Endothelial cell of umbilical vein (primary cell): ENCODE measurements at regions not wholly inside any gene's neighbourhood (a gene's known extent, or its start where the extent isn't known, plus 50 kb on each side); places are given as distances from the start of the nearest gene placed in this dataset.

Experiments
- BruUV-seq: library from RNA; stranded (reverse); fragments of 400-500 nt; replicated peaks from 2 replicates; lab custom pipeline; 2021; lab: Mats Ljungman, UMichigan
- CTCF ChIA-PET: fragments of 300-600, 350-600 bp; sonication (Branson Sonifier 250); formaldehyde crosslinking; loops from one replicate; lab custom pipeline; 2021; ENCODE audit warnings: antibody characterized with exemption, inconsistent platforms; lab: Charles Lee
- POLR2A ChIA-PET: fragments of 300-600, 350-600 bp; sonication (Branson Sonifier 250); formaldehyde crosslinking; loops from one replicate; lab custom pipeline; 2021; ENCODE audit warnings: antibody characterized with exemption, inconsistent platforms; lab: Charles Lee
- DNase-seq: peaks from one replicate; pipeline ENCODE4 v3.0.0-alpha.2; 2011; ENCODE audit warnings: low read depth, low spot score
- FAIRE-seq: peaks from 2 replicates; lab custom pipeline; 2011; peaks lifted over from hg19 to GRCh38; lab: Jason Lieb, UNC
- H2AFZ ChIP-seq: 2 replicates; pipeline ENCODE4 v1.6.0; 2012; ENCODE audit warnings: low read depth, low read length, control low read depth, inconsistent platforms
- H3K27ac ChIP-seq: 2 replicates; pipeline ENCODE4 v1.5.1; 2011; ENCODE audit warnings: low read depth, mild to moderate bottlenecking, control low read depth, low read length, moderate library complexity; ENCODE audit not compliant: insufficient read depth
- H3K27me3 ChIP-seq, 2 experiments: 2 replicates each; pipeline versions ENCODE4 v1.6.0 to v1.6.1; 2011; ENCODE audit warnings: low read length in 2 of 2, mixed read lengths in 1 of 2; ENCODE audit not compliant: control insufficient read depth in 2 of 2, insufficient read depth in 2 of 2
- H3K36me3 ChIP-seq, 2 experiments: 2 replicates in 1 of 2; 3 replicates in 1 of 2; pipeline ENCODE4 v1.5.1; 2011; ENCODE audit warnings: low read length in 2 of 2, mild to moderate bottlenecking in 1 of 2, moderate library complexity in 1 of 2; ENCODE audit not compliant: control insufficient read depth in 2 of 2, insufficient read depth in 2 of 2; ENCODE audit errors: extremely low read depth in 1 of 2
- H3K4me1 ChIP-seq: 3 replicates; pipeline ENCODE4 v1.5.1; 2011; ENCODE audit warnings: mild to moderate bottlenecking, low read length; ENCODE audit not compliant: control insufficient read depth, insufficient read depth; ENCODE audit errors: extremely low read depth
- H3K4me2 ChIP-seq: 2 replicates; pipeline ENCODE4 v1.6.1; 2011; ENCODE audit warnings: low read length, control low read depth, mixed read lengths; ENCODE audit not compliant: insufficient read depth
- H3K4me3 ChIP-seq, 3 experiments: fragments of 200-600 bp in 1 of 3; sonication (generic), shearing (Covaris generic) in 1 of 3; replicated peaks in 1 of 3; 2 replicates each; pipeline ENCODE4 v1.5.1; 2011 to 2016; ENCODE audit warnings: control low read depth in 3 of 3, low read length in 3 of 3, mild to moderate bottlenecking in 2 of 3, inconsistent platforms in 1 of 3, low read depth in 1 of 3, moderate library complexity in 1 of 3; ENCODE audit not compliant: insufficient read depth in 1 of 3
- H3K79me2 ChIP-seq: 2 replicates; pipeline ENCODE4 v1.6.0; 2012; ENCODE audit warnings: low read length, inconsistent platforms; ENCODE audit not compliant: control insufficient read depth, insufficient read depth
- H3K9ac ChIP-seq: replicated peaks from 2 replicates; pipeline ENCODE3; 2011; ENCODE audit warnings: low read length, control low read depth; ENCODE audit not compliant: insufficient read depth; ENCODE audit errors: extremely low read depth
- H3K9me1 ChIP-seq: replicated peaks from 3 replicates; pipeline ENCODE4 v1.6.0; 2011; ENCODE audit warnings: mild to moderate bottlenecking, low read length; ENCODE audit not compliant: control insufficient read depth, insufficient read depth; ENCODE audit errors: extremely low read depth
- H3K9me3 ChIP-seq: replicated peaks from 2 replicates; pipeline ENCODE4 v1.5.1; 2012; ENCODE audit warnings: low read length, inconsistent platforms; ENCODE audit not compliant: control insufficient read depth, insufficient read depth
- H4K20me1 ChIP-seq: replicated peaks from 2 replicates; pipeline ENCODE3; 2011; ENCODE audit warnings: mild to moderate bottlenecking, low read length; ENCODE audit not compliant: control insufficient read depth, insufficient read depth; ENCODE audit errors: extremely low read depth
- CTCF ChIP-seq, 2 donors: IDR thresholded peaks; 1 replicate in 1 of 2; 2 replicates in 1 of 2; pipeline ENCODE4 v1.5.1; 2011; ENCODE audit warnings: low read length in 2 of 2, mild to moderate bottlenecking in 2 of 2, moderate library complexity in 2 of 2, control low read depth in 1 of 2, inconsistent platforms in 1 of 2, low read depth in 1 of 2; ENCODE audit not compliant: insufficient read depth in 1 of 2; ENCODE audit errors: extremely low read depth in 1 of 2
- EZH2 ChIP-seq: IDR thresholded peaks from 2 replicates; pipeline ENCODE4 v1.6.1; 2012; ENCODE audit warnings: borderline replicate concordance, low read depth, mild to moderate bottlenecking, moderate library complexity, low read length, inconsistent platforms; ENCODE audit not compliant: severe bottlenecking
- FOS ChIP-seq: IDR thresholded peaks from 2 replicates; pipeline ENCODE4 v1.6.1; 2011; ENCODE audit warnings: mild to moderate bottlenecking, low read length, moderate library complexity, borderline replicate concordance; ENCODE audit not compliant: insufficient read depth
- GATA2 ChIP-seq: IDR thresholded peaks from 2 replicates; pipeline ENCODE4 v1.7.0; 2011; ENCODE audit warnings: low read depth, mild to moderate bottlenecking, moderate library complexity, mixed read lengths, low read length; ENCODE audit not compliant: insufficient read length, insufficient read depth
- JUN ChIP-seq: IDR thresholded peaks from 2 replicates; pipeline ENCODE4 v1.6.1; 2011; ENCODE audit warnings: borderline replicate concordance, low read depth; ENCODE audit not compliant: insufficient read length, insufficient read depth
- MAX ChIP-seq: IDR thresholded peaks from 2 replicates; pipeline ENCODE4 v1.6.1; 2011; ENCODE audit not compliant: insufficient read depth, insufficient read length
- MYC ChIP-seq: IDR thresholded peaks from one replicate; pipeline ENCODE4 v1.6.1; 2011; ENCODE audit warnings: mild to moderate bottlenecking, low read depth, low read length
- POLR2A ChIP-seq: IDR thresholded peaks from 2 replicates; pipeline ENCODE4 v1.6.1; 2012; ENCODE audit warnings: low read depth, mild to moderate bottlenecking, control low read depth, low read length
- POLR2AphosphoS5 ChIP-seq: IDR thresholded peaks from 2 replicates; pipeline ENCODE4 v1.6.1; 2012; ENCODE audit warnings: low read depth, mild to moderate bottlenecking, control low read depth, low read length, moderate library complexity; ENCODE audit not compliant: insufficient read depth
- dilution Hi-C: fragments of 300-500 bp; cut with MboI; formaldehyde crosslinking; loops from one replicate; pipeline ENCODE4 v1.15.0; 2019; ENCODE audit warnings: low sequenced_read_pairs; ENCODE audit not compliant: extremely low pct_ligation_motif_present
- intact Hi-C: fragments of 100-400 bp; cut with micrococcal nuclease; formaldehyde crosslinking; loops from one replicate; pipeline ENCODE4 v1.10.0; 2022

DNA sequence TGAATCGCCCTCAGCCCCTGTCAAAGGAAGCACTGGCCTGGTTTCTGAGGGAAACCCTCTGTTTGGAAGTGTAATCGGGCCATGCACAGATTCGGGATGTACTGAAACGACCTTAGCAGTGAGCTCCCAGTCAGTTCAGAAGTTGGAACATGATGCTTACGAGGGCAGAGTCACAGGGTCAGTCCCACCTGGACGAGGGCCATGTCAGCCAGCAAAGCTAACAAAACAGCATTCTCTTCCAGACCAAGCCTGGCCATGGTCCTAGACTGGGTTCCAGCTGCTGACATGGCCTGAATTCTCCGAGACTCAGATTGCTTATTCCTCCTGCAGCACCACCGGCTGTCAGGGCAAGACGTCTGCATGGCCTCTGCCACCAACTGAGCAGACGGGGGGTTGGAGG, 192.2 kb upstream of the WSCD1 start:
- no peak overlapping the region for H3K4me3 ChIP-seq
- no peaks in the 10 kb centered on the region for H3K27me3 ChIP-seq
- no peaks in the 10 kb centered on the region for H4K20me1 ChIP-seq
- CTCF ChIA-PET = no interaction called here
- intact Hi-C loops = no loop called here
- no peaks in the 10 kb centered on the region for H3K79me2 ChIP-seq
- BruUV-seq = no TSS peak
- no peak overlapping the region for H3K4me2 ChIP-seq
- dilution Hi-C loops = no loop called here
- H3K9ac ChIP-seq = no peak overlapping the region
- FAIRE-seq (peak; percentile 65), DNase-seq (no peak)
- H2AFZ ChIP-seq = no peak overlapping the region
- H3K27ac ChIP-seq = no peak overlapping the region
- POLR2A ChIA-PET = no interaction called here
- H3K9me1 ChIP-seq = no peaks in the 10 kb centered on the region
- no peaks in the 10 kb centered on the region for H3K36me3 ChIP-seq
- H3K9me3 ChIP-seq = no peaks in the 10 kb centered on the region
- peaks cover 12% of the 10 kb centered on the region for H3K4me1 ChIP-seq
- no peak for TF ChIP-seq EZH2
- TF ChIP-seq MYC = no peak
- no peak for TF ChIP-seq CTCF (IDR thresholded peaks at IDR 0.05; ENCODE audit: extremely low read depth in 1 of 2, insufficient read depth in 1 of 2, low read depth in 1 of 2, low read length in 2 of 2)
- no peak for TF ChIP-seq JUN
- no peak for TF ChIP-seq POLR2AphosphoS5
- TF ChIP-seq POLR2A = no peak
- no peak for TF ChIP-seq MAX
- TF ChIP-seq GATA2 = no peak
- no peak for TF ChIP-seq FOS
